GM03348 (cell line): ENCODE measurements at regions not wholly inside any gene's neighbourhood (a gene's known extent, or its start where the extent isn't known, plus 50 kb on each side); places are given as distances from the start of the nearest gene placed in this dataset.
"Not testable (repeated sequence)": the region's sequence is repeated elsewhere in the genome, so short reads cannot be mapped to it uniquely, and the experiment has no call there.

Experiments used
- DNase-seq: peaks from one replicate; pipeline ENCODE4 v3.0.0; 2012; ENCODE audit warnings: low spot score

GRCh38 chr16:52729731-52730130, 182.8 kb upstream of the TOX3 start:
- no peak for DNase-seq

DNA sequence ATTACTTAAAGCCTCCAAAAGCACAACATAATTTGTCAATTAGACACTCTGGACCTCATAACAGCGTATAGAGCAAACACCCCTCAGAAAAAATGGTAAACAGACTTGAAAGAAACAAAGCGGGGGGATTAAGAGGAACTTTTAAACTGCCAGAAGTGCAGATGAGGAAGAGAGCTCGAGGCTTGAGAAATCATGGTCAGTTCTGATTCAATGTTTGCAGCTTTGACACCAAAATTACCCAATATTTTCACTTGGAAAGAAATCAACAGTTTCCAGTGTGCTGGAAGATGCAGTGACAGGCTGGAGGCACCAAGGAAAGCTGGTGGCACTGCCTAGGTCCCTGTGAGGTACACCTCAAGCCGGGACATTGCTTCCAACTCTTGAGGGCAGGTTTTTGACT, 180.9 kb upstream of the TOX3 start:
- DNase-seq, result no peak

- DNase-seq, result no peak
These were observed 180.5 kb upstream of the TOX3 start for GRCh38 chr16:52727441-52727840.

DNA sequence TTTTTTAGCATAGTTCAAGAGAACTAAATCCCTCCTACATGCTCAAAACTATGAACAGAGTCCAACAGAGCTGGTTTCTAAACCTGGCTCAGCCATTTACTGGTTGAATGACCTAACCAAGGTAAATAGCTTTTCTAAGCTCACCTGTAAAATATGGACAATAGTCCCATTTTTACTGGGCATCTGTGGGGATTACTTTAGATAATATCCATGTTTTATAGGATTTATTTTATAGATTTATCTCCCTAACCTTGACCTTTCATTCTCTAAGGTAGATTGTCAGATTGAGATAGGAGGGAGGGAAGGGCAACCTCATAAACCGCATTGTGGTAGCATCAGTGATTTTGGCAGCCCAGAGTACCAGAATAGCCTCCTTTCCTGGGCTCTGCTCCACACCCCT, 178.5 kb upstream of the TOX3 start:
- DNase-seq, result no peak

GRCh38 chr16:52725043-52725442, 178.1 kb upstream of the TOX3 start:
- DNase-seq, result no peak

GRCh38 chr16:52721331-52721730, 174.4 kb upstream of the TOX3 start:
- DNase-seq, result no peak

- no peak for DNase-seq
These were observed 171.1 kb upstream of the TOX3 start for GRCh38 chr16:52718046-52718445.

DNA sequence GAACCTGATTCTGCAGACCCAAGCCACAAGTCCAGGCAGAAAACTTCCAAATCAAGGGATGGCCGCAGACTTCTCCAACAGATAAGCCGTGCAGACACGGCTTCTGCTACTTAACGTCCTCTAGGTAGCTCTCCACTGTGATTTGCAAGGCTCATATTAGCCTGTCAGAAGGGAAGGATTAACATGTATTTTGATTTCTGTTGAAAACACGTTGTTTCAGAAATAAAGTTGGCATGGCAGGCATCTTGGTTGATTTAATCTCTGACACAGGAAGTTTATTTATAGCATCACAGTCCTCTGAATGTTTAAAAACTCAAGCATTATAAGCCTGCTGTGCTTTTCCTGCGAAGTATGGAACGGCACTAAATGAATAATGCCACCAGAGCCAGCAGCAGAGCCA, 166.8 kb upstream of the TOX3 start:
- DNase-seq, result no peak

GRCh38 chr16:52709306-52709705, 162.4 kb upstream of the TOX3 start:
- no peak for DNase-seq

- DNase-seq, result no peak
These were observed 161.5 kb upstream of the TOX3 start for GRCh38 chr16:52708476-52708875.

- DNase-seq, result no peak
These were observed 160.9 kb upstream of the TOX3 start for GRCh38 chr16:52707676-52708337.

DNA sequence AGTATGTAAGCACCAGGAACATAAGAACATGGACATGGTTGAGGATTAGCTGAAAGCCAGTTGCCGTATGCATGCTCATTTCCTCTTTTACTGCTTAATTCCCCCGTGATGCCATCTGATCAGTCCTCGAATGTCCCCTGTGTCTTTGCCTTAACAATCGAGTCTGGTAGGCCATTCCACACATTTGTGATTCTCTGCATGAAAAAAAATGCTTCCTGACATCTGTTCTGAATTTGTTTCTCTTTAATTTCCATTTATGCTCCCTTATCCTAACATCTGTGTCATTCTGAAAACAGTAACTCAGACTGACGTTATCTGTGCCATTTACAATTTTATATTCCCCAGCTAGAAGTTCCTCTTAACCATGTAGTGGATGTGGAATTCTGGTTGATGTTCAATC, 158.2 kb upstream of the TOX3 start:
- no peak for DNase-seq

DNA sequence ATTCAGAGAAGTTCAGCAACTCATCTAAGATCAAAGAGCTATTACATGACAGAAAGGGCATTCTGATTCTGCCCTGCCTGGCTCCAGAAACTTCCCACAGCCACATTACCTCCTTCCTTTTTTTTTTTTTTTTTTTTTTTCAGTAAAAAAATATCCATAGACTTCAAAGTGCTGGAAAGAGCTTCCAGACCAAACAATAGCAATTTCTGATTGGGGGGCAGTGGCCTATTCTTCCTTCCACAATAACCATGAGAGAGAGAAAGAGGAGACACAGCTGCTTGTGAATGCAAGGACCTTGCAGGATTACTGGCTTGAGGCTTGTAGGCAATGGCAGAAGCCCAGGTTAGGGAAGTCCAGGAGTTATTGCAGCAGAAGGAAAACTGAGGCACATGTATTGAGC, 151.0 kb upstream of the TOX3 start:
- no peak for DNase-seq

- DNase-seq, result no peak
These were observed 149.2 kb upstream of the TOX3 start for GRCh38 chr16:52696126-52696525.

GRCh38 chr16:52690468-52690867, 143.5 kb upstream of the TOX3 start:
- DNase-seq, result no peak

DNA sequence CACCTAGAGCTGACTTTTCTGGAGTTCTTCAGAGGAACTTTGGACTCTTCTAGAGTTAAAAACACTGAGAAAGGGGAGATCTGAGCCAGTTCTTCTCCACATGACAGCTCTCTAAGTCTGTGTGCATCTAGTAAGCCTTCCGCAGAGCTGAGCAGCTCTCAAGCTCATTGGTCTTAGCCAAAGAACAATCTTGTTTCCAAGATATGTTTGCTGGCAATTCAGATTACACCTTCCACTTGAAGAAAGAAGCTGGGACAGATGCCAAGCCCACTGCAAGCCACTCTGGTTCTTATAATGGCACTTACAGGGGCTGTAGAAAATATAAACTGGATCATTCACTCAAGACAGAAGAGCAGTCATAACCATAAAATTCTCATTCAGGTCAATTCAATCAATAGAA, 134.1 kb upstream of the TOX3 start:
- DNase-seq, result no peak

GRCh38 chr16:52677501-52677900, 130.6 kb upstream of the TOX3 start:
- no peak for DNase-seq

GRCh38 chr16:52676959-52677358, 130.0 kb upstream of the TOX3 start:
- no peak for DNase-seq

GRCh38 chr16:52671590-52671989, 124.6 kb upstream of the TOX3 start:
- no peak for DNase-seq

- DNase-seq, result no peak
These were observed 111.0 kb upstream of the TOX3 start for GRCh38 chr16:52657924-52658323.

DNA sequence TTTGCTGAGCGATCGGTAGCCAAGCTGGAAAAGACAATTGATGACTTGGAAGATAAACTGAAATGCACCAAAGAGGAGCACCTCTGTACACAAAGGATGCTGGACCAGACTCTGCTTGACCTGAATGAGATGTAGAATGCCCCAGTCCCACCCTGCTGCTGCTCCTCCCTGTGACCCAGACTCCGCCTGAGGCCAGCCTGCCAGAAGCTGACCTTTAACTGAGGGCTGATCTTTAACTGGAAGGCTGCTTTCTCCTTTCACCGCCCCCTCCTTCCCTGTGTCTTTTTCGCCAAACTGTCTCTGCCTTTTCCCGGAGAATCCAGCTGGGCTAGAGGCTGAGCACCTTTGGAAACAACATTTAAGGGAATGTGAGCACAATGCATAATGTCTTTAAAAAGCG, 109.0 kb upstream of the TOX3 start:
- not testable (repeated sequence) for DNase-seq

DNA sequence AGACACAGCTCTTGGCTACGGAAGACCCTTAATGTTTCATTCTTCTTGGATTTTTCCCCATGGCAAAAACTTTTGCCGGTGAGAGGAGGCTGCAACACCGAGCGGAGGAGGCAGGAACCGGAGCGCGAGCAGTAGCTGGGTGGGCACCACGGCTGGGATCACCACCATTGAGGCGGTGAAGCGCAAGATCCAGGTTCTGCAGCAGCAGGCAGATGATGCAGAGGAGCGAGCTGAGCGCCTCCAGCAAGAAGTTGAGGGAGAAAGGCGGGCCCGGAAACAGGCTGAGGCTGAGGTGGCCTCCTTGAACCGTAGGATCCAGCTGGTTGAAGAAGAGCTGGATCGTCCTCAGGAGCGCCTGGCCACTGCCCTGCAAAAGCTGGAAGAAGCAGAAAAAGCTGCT, 108.2 kb upstream of the TOX3 start:
- not testable (repeated sequence) for DNase-seq

GRCh38 chr16:52652033-52652432, 105.1 kb upstream of the TOX3 start:
- DNase-seq, result no peak

GRCh38 chr16:52650789-52651188, 103.8 kb upstream of the TOX3 start:
- DNase-seq, result no peak

GRCh38 chr16:52650318-52650717, 103.4 kb upstream of the TOX3 start:
- DNase-seq, result no peak
